Stimulated activated CD8-positive, alpha-beta memory T cell treated with anti-CD3 and anti-CD28 coated beads, Interleukin-15, amount 100 ng/mL, for 24 hours (primary cell): ENCODE measurements at regions not wholly inside any gene's neighbourhood (a gene's known extent, or its start where the extent isn't known, plus 50 kb on each side); places are given as distances from the start of the nearest gene placed in this dataset.

ENCODE experiments used
- DNase-seq: peaks from one replicate; pipeline ENCODE4 v3.0.0-alpha.2; 2020; ENCODE audit warnings: low read depth

DNA sequence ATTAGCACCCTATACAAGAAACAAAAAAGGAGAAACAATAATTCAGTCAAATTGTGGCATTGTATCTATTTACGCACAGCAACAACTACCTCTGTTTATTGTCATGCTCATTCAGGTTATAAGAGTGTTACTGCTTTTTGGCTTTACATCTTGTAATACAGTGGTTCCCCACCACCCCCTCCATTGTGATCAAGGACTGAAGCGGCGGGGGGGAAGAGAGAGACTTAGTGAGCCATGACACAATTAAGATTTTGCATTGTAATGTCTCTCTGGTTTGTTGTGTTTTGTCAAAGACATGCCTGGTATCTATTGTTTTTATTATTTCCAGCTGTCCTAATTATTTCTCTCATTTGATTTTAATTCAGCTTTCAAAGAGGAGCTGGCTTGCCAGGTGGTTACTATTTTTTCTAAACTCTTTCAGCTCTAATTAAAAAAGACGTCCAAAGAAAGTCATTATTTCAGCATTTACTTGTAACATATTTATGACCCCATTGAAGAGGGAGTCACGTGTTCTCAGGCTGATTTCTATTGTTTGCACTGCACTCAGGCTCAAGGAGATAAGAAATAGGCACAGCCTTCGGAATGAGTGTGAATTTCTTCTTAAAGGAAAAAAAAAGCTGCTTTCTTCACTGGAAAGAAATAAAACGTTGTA, 234.4 kb upstream of the TBL1XR1 start:
- DNase-seq, result no peak

DNA sequence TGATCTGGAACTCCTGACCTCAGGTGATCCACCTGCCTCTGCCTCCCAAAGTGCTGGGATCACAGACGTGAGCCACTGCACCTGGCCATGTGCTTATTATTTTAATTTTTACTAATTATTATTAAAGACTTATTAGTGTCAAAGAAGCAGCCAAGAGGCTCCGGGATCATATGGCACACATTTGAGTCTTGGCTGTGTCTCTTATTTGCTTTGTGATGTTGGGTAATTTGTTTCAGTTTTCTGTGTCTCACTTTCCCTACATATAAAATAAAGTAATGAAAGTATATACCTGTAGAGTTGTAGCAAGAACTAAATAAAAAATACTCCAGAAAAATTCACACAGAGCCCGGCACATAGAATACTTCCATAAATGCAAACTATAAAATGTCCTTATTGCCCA, 238.0 kb upstream of the TBL1XR1 start:
- DNase-seq, result no peak

DNA sequence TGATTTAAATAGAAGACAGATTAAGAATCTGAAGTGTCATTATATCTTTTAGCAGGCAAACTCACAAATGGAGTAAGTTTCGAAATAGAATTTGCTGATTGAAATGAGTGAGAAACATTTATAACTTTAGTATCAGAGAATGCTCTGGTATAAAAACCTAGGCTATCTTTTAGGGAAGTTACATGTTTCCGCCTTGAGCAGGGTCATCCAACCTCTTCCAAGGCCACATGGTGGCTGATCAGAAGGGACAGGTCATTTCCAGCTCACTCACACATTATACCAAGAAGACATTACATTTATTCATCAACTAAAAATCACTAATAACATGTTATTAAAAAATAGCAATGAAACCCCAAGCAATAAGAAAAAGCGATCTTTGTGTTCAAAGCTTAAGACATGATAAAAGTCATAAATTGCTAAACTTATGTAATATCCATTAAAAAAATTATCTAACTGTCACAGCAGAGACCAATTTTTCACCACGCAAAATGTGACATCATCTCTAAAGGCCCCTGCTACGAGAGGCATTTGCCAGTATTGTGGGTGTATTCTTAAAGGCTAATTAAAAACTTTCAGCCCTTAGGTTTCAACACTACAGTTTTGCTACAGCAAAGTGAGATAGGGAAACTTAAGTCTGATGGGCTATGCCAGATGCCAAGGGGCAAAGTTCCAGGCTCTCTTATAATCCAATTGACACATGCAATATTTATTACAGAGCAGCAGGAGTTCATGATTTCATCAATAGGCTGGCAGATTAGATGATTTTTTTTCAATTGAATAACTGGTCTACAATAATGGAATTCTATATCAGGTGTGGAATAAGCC, 240.4 kb upstream of the TBL1XR1 start:
- DNase-seq, result no peak

DNA sequence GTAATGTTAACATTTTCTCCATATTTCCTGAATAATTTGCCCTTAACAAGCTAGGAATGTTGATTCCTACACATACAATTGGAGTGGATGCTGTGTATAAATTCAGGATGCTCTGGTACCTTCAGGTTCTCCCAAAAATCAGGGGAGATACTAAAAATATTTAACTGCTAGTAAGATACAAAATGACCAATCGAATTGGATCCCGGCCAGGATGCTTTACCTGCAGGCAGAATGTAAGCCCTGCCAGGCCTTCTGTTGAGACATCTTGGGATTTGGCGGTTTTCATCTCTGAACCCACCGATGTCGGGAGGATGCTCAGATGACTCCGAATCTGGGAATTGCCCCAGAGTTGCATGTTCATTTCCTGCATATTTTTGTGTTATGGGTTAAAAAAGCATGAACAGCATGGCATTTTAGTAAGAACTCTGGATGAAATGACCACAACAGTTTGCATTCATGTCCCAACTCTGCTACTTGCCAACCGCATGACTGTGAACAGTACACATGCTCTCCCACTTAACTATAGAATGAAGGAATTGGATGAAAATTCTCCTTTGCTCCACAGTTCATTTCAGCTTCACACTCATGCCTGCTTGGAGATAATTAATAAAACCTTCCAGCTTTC, 241.4 kb upstream of the TBL1XR1 start:
- no peak for DNase-seq

DNA sequence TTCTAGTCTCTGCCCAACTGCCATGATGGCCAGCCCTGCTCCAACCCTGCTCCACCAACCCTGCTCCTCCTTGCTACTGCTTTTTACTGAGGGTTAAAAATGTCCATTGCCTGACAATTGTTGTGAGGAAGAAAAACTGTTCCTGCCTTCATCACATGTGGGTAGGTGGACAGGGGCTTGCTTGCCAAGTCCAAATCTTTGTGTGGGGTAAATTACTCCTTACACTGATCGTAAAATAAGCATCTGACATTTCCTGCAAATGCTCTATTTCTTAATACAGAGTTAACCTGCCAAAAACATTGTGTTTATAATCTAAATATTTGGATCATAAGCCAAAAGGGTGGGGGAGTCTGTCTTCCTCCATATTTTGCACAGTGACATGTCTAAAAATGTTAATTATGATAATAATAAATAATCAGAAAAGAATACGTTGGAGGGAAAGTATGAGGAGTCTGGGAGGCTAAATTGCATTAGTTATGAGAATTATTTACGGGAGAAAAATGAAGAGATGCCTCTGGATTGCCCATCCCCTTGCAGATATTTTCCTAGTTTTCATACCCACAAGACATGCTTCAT, 242.5 kb upstream of the TBL1XR1 start:
- DNase-seq, result no peak

DNA sequence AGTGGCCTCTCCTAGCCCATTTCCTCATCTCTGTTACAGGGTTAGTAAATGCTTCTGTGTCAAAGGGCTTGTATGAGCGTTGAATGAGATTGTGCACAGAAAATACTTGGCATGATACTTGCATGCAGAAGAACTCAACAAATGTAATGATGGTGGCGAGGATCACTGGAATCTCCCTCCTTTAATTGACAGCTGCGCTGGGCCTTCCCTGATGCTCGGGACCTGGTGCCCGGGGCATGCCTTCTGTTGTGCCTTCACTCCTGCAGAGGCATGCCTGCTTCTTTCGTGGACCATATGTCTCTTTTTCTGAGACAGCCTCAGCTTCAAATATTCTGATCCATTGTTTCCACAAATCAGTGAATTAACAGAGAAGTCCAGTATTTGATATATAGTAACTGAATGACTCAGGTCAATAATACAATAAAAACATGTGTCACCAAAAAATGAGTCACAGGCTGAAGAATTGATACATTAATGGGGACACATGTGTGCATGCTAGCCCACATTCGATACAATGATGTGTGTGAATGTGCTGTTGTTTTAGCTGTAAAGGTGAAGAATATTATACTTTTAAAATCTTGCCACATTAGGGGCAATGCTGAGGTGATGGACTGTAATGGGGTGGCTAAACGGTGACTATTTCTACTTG, 243.3 kb upstream of the TBL1XR1 start:
- DNase-seq, result no peak

DNA sequence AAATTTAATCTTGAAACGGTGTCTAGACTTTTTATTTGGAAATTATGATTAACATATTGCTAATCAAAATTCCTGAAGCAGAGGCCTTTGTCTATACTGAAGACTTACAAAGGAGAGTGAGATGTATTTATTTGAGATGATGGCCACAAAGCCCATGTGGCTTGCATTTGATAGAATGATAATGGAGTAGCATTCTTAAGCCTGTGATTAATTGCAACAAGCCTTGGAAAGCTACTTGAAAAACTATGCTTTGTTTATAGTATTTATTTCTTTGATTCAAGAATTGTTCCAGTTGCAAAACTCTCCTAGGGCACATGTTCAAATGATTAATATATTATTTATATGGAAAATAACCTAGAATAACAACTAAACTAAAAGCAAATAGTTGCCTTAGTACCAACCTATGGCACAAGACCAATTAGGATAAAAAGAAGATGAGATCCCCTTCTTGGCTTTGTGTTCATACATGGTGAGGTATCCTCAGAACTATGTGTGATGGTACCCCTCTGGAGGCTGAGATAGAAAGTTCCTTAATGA, 244.1 kb upstream of the TBL1XR1 start:
- no peak for DNase-seq

DNA sequence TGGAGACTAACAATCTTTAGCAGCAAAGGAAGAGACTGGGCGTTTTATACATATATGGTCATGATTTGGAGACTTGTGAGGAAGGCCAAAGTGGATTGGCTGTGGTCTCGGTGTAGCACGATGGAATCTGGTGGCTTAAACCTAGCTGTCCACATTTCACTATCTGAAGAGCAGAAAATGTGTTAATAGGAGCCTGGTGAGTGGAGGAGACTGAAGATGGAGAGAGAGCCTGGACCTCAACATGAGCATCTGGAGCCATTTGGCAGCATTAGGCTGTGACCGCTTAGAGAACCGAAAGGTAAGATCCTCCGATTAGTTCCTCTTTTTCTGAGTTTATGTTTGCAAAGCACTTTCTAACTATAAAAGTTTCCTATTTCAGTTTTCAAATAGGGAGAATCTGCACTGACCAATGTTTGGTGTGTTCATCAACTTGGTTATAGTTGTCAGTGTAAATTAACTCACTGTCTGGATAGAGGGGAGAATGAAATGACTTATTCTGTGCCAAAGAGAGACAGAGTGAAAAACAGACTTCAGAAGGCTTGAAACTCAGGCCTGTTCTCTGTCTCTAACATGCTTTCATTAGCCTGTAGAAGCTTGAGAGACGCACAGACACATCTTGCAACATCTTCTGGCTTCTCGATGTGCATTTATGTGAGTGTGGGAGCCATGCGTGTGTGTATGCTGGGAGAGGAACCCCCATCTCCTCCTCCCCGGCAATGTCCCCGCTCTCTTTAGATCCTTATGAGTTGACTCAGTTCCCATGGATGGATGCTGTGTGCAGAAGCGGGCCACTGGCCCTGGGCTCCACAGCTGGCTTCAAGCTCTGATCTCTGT, 244.7 kb upstream of the TBL1XR1 start:
- no peak for DNase-seq

DNA sequence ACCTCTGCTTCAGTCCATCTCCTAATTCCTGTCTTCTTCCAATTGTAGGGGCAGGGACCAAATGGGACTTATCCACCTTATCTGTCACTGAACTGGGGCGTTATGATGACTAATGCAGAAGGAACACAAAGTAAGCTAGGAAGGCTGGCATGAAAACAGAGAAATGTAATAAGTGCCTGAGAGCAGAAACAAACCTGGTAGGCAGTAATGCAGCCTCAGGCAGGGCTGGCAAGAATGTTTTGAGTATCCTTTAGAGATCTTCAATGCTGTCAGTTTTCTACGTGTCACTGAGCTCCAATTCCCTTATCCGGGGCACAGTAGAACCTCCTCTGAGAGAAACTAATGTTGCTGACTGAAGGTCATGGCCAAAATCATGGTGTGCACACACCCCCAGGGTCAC, 246.2 kb upstream of the TBL1XR1 start:
- DNase-seq, result no peak

DNA sequence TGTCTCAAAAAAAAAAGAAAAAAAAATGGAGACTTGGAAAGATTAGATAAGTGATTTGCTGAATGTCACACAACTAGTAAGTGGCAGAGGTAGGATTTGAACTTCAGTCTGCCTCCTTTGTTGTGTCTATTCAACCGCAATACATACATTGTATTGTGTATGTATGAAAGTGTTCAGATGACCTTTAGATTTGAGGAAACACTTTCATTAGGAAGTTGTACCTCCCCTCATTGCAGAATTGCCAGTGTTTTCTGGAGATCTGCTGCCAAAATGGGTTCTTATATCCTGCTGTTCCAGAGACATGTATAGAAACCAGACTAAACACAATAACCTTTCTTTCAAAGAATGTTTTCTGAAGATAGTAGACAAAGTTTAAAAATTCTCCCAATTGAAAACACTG, 247.4 kb upstream of the TBL1XR1 start:
- no peak for DNase-seq

DNA sequence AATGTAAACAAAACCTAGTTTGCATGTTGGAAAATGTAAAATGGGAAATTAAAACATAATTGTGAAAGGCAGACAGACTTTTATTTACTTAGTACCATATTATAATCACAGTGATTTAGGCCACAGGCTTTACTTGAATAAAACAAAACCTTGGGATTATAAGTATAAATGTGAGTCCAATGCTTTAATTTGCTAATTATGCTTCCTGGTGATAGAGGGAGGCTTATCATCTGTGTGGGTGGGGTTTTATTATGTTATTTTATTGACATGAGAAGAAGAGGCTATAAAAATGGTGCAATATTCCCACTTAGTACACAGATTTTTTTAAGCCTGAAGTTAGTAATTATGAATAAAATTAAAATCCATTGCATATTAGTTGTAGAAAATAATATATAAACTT, 248.3 kb upstream of the TBL1XR1 start:
- DNase-seq, result no peak

DNA sequence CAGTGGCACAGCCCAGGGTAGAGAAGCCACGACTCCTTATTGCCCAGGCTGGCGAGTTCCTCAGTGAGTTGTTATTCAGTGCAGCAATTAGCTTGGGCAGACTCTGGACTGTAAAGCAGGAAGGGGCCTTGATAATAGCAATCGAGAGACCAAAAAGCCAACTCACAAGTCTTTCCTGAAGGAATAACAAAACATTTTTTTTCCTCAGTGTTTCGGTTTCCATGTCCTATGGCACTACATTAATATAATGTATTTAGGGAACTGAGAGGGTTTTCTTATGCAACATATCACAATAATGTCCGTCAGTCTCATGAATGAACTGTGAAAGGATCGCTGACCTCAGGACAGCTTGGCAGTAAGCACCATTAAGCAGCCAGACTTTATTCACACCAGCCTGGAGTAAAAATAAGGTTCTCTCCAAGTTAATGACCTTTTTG, 248.9 kb upstream of the TBL1XR1 start:
- no peak for DNase-seq

DNA sequence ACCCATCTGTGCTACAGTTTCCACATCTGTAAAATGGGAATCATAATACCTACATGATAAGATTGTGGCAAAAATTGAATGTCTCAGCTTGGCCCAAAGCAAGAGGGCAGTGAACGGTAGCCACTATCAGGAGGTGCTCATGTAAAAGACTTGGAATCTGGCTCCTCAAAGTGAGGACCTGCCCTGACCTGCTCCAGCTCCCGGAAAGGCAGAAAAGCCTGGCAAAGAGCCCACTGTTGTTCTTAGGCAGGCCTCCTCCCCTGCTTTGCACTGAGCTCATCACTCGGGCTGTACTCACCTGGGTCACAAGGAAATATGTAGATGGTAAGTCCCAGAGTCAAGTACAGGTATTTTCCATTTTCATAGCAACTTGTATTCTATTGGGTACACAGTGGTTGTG, 250.7 kb upstream of the TBL1XR1 start:
- DNase-seq, result no peak

DNA sequence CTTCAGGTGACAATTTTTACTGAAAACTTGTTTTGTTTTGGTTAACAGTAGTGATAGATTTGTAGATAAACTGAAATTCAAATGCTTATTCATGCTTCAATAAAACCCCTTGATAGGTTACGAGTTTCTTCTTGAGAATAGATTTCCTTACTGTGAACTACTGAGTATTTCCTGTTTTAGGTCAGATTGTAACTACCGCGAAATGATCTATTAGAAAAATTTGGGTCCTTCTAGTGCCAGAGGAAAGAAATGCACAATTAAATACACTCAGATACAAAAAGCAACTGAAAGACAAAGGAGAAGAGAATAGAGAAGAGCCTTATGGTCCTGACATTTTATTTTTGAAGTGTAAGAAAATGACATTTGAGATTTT, 251.7 kb upstream of the TBL1XR1 start:
- no peak for DNase-seq

DNA sequence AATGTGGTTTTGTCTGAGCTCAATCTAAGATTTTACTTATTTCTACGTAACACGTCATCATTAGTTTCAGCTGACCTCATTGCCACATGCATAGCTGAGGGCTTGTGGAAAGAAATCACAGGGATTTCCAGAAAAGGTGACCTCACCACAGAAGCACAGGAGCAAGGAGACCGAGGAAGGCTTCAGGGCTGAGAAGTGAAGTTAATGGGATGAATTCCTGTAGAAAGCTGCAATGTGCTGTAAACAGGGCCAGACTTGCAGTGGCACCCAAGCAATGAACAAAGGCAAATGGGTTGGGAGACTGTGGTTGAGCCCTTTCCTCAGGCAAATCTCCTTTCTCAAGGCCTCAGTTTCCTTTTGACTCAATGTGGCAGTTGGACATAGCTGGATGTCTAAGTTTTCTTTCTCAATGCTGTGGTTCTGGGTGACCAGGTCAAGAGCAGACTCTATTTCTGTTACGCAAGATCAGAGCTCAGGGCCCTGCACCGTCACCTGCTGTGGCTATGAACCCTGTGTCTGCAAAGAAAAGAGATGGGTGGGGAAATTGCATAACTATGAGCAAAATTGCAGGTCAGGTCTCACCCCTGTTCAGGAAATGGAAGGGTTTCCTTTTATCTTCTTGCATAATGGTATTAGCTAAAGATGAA, 252.2 kb upstream of the TBL1XR1 start:
- DNase-seq, result no peak

DNA sequence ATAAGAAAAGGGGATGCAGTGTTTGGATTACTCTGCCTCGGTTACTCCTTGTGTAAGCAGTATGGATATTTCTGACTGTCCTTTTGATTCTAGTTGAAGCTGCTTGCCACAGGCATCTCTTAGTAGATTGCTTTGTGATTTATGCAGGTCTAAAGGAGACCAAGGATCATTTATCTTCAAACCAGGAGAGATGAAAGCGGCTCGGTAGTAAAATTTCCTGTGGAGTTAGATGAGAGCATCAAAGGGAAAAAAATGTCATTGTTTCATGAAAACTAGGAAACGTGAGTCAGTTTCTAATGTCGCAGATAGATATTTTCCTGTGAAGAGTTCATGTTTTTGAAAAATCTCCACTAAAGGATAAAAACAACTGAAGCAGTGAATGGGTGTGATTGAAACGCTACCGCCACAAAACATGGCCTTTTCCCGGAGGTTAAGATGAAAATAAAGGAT, 254.0 kb upstream of the TBL1XR1 start:
- no peak for DNase-seq

DNA sequence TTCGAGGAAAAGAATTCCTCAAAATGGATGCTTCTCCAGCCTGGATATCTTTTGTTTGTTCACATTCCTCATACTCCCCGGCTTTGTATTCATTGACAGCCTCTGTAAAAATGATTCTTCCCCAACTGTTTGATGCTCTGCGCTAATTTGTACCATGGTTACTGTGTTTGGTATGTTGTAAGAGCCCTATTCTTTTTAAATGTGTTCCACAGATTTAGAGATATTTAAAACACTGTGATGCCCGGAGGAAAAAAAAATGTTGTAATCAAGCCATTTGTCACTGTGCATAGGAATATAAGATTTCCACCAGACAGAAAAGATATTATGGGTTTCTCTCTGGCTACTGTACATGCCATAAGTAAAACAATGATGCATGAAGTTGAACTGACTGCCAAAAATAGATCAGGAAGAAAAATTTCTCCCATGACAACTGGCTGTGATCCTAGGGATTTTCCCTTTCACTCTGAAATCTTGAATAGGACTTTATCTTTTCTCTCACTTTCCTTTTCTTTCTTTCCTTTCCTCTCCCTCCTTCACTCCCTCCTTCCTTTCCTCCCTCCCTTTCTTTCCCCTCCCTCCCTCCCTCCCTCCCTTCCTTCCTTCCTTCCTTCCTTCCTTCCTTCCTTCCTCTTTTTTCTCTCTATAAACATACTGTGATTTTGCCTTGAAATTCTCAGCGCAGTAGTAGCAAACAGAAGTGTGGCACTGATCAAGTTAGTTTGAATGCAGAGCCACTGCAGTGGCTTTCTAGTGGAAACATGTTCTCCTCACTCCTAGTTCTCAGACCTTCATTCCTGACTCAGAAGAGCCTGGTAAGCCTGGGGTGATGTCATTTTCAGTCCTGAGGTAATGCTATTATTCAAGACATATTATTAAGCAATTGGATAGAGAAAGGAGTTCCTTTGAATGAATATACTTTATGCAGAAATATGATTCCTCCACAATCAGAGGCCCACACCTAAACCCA, 254.9 kb upstream of the TBL1XR1 start:
- no peak for DNase-seq

DNA sequence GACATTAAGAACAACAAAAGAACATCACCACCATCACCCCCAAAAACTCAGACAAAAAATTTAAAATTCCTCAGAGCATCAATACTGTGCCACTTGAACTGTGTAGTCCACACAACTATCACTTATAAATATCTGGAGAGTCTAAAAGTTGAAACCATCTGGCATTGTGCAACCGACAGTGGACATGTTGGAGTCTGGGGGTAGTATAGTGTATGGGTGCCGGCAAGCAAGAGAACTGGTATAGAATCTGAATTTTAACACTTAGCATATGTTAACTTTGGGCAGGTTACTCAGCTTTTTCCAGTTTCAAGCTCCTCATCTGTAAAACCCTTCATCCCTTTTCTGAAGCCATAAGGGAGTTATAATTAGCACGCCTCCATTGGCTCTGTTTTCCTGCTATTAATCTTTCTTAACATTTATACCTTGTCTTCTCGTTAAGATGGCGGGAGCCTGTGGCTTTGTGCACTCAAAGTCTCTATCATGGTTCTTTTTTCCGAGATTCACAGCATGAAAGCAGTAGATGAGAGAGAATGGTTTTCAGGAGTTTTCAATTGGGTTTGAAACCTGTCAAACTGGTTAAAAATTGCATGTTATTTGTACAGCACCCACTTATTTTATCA, 255.7 kb upstream of the TBL1XR1 start:
- DNase-seq, result no peak

DNA sequence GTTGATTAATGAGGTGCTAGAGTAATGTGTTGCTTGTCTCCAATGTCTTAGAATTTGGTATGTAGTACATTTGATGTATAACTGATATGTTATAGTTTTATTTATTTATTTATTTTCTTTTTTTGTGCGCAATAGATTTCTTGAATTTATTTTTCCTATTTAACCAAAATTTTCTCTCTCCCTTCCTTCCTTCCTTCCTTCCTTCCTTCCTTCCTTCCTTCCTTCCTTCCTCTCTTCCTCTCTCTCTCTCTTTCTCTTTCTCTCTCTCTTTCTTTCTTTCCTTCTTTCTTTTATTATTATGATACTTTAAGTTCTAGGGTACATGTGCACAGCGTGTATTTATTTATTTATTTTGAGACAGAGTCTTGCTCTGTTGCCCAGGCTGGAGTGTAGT, 256.2 kb upstream of the TBL1XR1 start:
- DNase-seq, result no peak
